Stimulated activated naive B cell treated with anti-CD40 and anti-IgM and Interleukin-4, amounts not matched to agents 10 μg/mL and 1 μg/mL and 100 μg/mL, for 72 hours (primary cell): ENCODE measurements at regions not wholly inside any gene's neighbourhood (a gene's known extent, or its start where the extent isn't known, plus 50 kb on each side); places are given as distances from the start of the nearest gene placed in this dataset.
"Not testable (repeated sequence)": the region's sequence is repeated elsewhere in the genome, so short reads cannot be mapped to it uniquely, and the experiment has no call there.

Source experiments
- ATAC-seq, 2 donors: fragments of 150-1000 bp; cut with Tn5 transposase; replicated peaks; 2 replicates each; pipeline ENCODE4 v1.10.0; 2021; ENCODE audit warnings: moderate library complexity in 1 of 2
- DNase-seq: peaks from one replicate; pipeline ENCODE4 v3.0.0; 2021
- H3K27ac Mint-ChIP-seq: one replicate; pipeline ENCODE4 v1.8.0; 2022; ENCODE audit warnings: mild to moderate bottlenecking, mixed read lengths
- H3K27me3 Mint-ChIP-seq, 2 donors: one replicate each; pipeline ENCODE4 v1.8.0; 2022; ENCODE audit warnings: mixed read lengths in 2 of 2
- H3K36me3 Mint-ChIP-seq, 2 donors: one replicate each; pipeline ENCODE4 v1.8.0; 2022; ENCODE audit warnings: mixed read lengths in 2 of 2, mild to moderate bottlenecking in 1 of 2
- H3K4me1 Mint-ChIP-seq, 2 donors: one replicate each; pipeline ENCODE4 v1.8.0; 2022; ENCODE audit warnings: mixed read lengths in 2 of 2, mild to moderate bottlenecking in 1 of 2
- H3K4me3 Mint-ChIP-seq, 2 donors: one replicate each; pipeline ENCODE4 v1.8.0; 2022; ENCODE audit warnings: mild to moderate bottlenecking in 2 of 2, mixed read lengths in 2 of 2, moderate library complexity in 1 of 2
- H3K9me3 Mint-ChIP-seq, 2 donors: one replicate each; pipeline ENCODE4 v1.8.0; 2022; ENCODE audit warnings: mixed read lengths in 2 of 2, mild to moderate bottlenecking in 1 of 2

DNA sequence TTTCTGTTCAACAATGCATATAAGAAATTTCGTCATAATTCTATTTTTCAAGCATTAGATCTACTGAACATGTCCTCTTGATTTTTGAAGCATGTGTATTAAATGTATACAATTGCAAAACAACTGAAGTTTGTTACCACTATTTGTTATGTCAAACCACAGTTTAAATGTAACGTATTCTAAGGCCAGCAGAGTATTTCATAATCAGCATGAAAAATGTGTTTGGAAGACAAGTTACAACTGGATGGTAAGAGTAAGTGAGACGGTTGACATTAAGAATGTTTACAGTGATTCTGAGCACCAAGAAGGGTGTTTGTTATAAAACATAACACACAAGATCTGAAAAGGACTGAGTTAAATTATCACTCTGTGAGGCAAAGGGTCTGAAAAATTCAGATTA, 738.4 kb downstream of the PLOD2 start:
- no peak for DNase-seq
- Mint-ChIP-seq H3K27me3 (no peaks in the 10 kb centered on the region), H3K4me3 (no peak overlapping the region), H3K9me3 (no peaks in the 10 kb centered on the region), H3K27ac (no peak overlapping the region), H3K36me3 (no peaks in the 10 kb centered on the region), H3K4me1 (no peaks in the 10 kb centered on the region)
- no peak for ATAC-seq

- H3K4me3 Mint-ChIP-seq, result no peak overlapping the region
- DNase-seq (no peak), ATAC-seq (no peak)
- no peaks in the 10 kb centered on the region for H3K9me3 Mint-ChIP-seq
- H3K4me1 Mint-ChIP-seq, result no peaks in the 10 kb centered on the region
- H3K36me3 Mint-ChIP-seq, result no peaks in the 10 kb centered on the region
- no peaks in the 10 kb centered on the region for H3K27me3 Mint-ChIP-seq
- H3K27ac Mint-ChIP-seq, result no peak overlapping the region
Observed at GRCh38 chr3:145427355-145427754, 733.6 kb downstream of the PLOD2 start.

- Mint-ChIP-seq H3K36me3 (no peaks in the 10 kb centered on the region), H3K9me3 (no peaks in the 10 kb centered on the region), H3K4me1 (no peaks in the 10 kb centered on the region), H3K27ac (no peak overlapping the region), H3K27me3 (no peaks in the 10 kb centered on the region), H3K4me3 (no peak overlapping the region)
- no peak for DNase-seq
- ATAC-seq, result no peak
Observed at GRCh38 chr3:145429546-145429945, 731.4 kb downstream of the PLOD2 start.

DNA sequence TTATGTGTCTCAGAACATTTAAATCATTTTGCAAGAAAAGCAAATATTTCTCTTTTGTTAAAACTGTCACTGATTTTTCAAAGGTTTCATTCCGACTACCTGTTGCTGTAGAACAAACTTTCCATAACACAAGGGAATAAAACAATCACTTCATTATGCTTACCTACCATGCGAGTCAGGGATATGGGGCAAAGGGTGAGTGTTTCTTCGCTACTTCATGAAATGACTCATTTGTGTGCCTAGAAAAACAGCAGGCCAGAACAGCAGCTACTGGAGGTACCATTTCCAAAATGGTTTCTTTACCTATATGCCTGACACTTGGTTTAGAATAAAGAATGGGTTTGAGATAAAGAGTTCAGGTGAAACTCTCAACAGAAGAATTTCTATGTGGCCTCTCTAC, 712.5 kb downstream of the PLOD2 start:
- Mint-ChIP-seq H3K36me3 (no peaks in the 10 kb centered on the region), H3K27me3 (no peaks in the 10 kb centered on the region), H3K27ac (no peak overlapping the region), H3K4me1 (no peaks in the 10 kb centered on the region), H3K9me3 (no peaks in the 10 kb centered on the region), H3K4me3 (no peak overlapping the region)
- ATAC-seq, result no peak
- no peak for DNase-seq

DNA sequence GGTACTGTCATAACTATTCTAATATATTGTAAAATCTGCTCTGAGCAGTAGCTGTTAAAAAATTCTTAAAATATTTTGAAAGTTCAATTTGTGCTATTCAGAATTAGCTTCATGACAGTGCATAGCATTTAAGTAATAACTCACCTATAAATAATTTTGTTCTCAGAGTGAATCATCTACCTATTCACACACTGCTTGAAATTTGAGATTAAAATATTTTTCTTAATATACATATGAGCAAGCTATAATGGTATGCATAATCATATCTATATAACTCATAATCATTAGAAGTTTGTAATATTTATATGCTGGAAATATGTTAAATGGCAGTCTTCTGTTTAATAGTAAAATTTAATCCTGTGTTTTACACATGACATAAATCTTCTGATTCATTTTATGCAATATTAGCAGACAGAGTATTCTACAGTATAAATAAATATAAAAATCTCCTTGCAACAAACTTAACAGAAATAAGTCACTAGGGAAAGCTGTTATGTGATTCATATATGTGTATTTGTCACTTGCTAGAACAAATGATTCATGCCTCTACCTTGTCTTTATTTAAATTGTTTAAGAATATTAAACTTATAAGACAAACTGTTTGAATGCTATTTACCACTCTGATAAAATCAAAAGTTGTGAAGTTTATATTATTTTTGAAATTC, 710.8 kb downstream of the PLOD2 start:
- DNase-seq (no peak), ATAC-seq (no peak)

DNA sequence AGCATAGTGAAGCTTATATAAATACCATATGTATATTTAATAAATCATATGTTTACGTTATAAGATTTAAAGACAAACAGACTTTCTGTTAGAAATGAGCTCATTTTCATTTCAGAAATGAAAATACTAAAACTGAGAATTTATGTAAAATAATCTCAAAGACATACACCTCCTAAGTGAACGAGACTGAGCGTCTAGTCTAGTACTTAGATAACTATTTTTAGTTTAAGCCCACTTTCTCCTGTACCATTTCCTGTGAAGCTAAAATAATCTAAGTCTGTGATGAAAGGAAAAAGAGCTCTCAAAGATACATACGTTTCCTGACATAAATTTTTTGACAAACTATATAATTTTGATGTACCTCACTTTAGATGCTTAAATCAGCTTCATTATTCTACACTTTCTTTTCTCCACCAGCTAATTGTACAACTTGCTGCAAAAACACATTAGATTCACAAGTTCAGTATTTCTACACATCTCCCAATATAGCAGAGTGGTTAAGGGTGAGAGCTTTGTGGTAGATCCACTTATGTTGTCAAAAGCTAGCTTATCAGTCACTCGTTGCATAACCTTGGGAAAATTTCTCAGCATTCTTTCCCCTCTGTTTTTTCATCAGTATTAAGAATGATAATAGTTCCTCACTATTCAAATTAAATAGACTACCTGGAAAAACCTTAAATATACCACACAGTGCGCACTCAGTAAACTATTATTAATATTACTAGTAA, 703.0 kb downstream of the PLOD2 start:
- Mint-ChIP-seq H3K9me3 (no peaks in the 10 kb centered on the region), H3K27ac (no peak overlapping the region), H3K27me3 (no peaks in the 10 kb centered on the region), H3K36me3 (no peaks in the 10 kb centered on the region), H3K4me1 (no peaks in the 10 kb centered on the region), H3K4me3 (no peak overlapping the region)
- ATAC-seq (no peak), DNase-seq (no peak)

More for the DNA sequence above, 710.8 kb downstream of the PLOD2 start:
- Mint-ChIP-seq H3K4me1 (no peaks in the 10 kb centered on the region), H3K9me3 (no peaks in the 10 kb centered on the region), H3K36me3 (no peaks in the 10 kb centered on the region), H3K4me3 (no peak overlapping the region), H3K27ac (no peak overlapping the region), H3K27me3 (no peaks in the 10 kb centered on the region)

- H3K27me3 Mint-ChIP-seq, H3K27ac Mint-ChIP-seq, DNase-seq, H3K4me1 Mint-ChIP-seq, H3K9me3 Mint-ChIP-seq, H3K4me3 Mint-ChIP-seq, ATAC-seq, H3K36me3 Mint-ChIP-seq: not testable (repeated sequence)
Observed at GRCh38 chr3:145459681-145460080, 701.3 kb downstream of the PLOD2 start.

DNA sequence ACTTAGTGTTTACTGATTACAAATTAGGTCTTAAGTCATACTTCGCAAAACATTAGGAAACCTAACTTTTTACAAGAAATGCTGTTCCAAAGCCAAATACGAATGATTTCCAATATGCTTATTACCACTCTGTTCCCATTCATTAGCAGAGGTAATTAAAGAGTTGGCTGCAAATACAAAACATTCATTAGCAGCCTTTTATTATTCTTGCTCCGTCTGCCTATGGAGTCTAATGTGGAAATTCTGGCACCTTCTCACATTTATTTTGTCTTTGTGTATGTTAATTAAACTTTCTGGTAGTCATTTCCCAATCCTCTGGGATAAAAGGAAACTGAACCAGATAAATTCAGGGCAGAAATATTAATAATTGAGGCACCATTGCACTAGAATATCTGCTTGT, 689.0 kb downstream of the PLOD2 start:
- Mint-ChIP-seq H3K36me3 (no peaks in the 10 kb centered on the region), H3K27me3 (no peaks in the 10 kb centered on the region), H3K27ac (no peak overlapping the region)

DNA sequence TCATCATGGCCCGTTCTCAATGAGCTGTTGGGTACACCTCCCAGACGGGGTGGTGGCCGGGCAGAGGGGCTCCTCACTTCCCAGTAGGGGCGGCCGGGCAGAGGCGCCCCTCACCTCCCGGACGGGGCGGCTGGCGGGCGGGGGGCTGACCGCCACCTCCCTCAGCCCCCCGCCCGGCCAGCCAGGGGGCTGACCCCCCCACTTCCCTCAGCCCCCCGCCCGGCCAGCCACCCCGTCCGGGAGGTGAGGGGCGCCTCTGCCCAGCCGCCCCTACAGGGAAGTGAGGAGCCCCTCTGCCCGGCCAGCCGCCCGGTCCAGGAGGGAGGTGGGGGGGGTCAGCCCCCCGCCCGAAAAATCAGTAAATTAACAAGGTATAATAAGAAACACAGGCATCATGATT, 678.2 kb downstream of the PLOD2 start:
- not testable (repeated sequence) for H3K36me3 Mint-ChIP-seq, H3K9me3 Mint-ChIP-seq

More for the DNA sequence above, 689.0 kb downstream of the PLOD2 start:
- no peak for DNase-seq
- Mint-ChIP-seq H3K4me3 (no peak overlapping the region), H3K4me1 (no peaks in the 10 kb centered on the region), H3K9me3 (peaks cover 0 to 2% of the 10 kb centered on the region in 2 donors)
- ATAC-seq, result no peak

DNA sequence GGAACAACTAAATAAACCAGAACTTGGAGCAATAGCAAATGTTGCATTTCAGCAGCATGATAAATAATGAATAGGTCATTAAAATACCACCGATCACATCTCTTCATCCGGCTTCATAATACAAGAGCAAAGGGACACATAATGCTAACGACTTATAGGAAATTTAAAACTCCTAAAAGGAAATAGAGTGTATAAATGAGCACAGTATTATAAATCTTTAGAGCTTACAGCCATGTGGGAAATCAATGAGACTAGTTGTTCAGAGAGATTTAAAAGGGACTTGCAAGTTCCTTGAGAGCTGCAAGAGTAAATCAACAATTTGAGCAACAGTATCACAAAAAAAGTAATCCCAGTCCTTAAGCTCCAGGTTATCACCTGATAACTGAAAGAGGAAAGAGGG, 677.0 kb downstream of the PLOD2 start:
- DNase-seq (no peak), ATAC-seq (no peak)
- Mint-ChIP-seq H3K27ac (no peak overlapping the region), H3K36me3 (no peaks in the 10 kb centered on the region), H3K9me3 (peaks cover 0 to 6% of the 10 kb centered on the region in 2 donors), H3K4me3 (no peak overlapping the region), H3K27me3 (no peaks in the 10 kb centered on the region), H3K4me1 (no peaks in the 10 kb centered on the region)

More for the DNA sequence above, 678.2 kb downstream of the PLOD2 start:
- ATAC-seq, H3K4me1 Mint-ChIP-seq, H3K27ac Mint-ChIP-seq, H3K4me3 Mint-ChIP-seq, DNase-seq, H3K27me3 Mint-ChIP-seq: not testable (repeated sequence)

DNA sequence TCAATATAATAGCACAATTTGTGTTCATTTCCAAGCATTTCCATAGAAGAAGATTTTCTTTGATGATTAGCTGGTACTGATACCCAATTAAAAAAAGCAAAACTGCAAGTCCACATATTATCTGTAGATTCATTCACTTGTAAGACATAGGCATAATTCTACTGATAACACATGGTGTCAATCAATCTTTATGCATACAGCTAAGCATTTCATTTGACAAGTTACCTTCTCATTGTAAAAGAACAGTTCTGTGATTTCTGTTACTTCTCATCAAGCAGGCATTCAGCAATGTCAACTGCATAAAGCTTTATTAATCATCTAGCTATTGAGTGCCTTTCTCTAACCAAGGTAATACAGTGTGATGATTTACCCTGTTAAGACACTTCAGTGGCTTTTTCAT, 672.0 kb downstream of the PLOD2 start:
- Mint-ChIP-seq H3K36me3 (no peaks in the 10 kb centered on the region), H3K4me3 (no peak overlapping the region), H3K4me1 (no peaks in the 10 kb centered on the region), H3K27ac (no peak overlapping the region), H3K27me3 (no peaks in the 10 kb centered on the region), H3K9me3 (no peaks in the 10 kb centered on the region)
- ATAC-seq (no peak), DNase-seq (no peak)

GRCh38 chr3:145490088-145491048, 670.6 kb downstream of the PLOD2 start:
- Mint-ChIP-seq H3K9me3 (no peaks in the 10 kb centered on the region), H3K4me1 (no peaks in the 10 kb centered on the region), H3K27ac (no peak overlapping the region), H3K27me3 (no peaks in the 10 kb centered on the region), H3K4me3 (no peak overlapping the region), H3K36me3 (no peaks in the 10 kb centered on the region)
- DNase-seq (no peak), ATAC-seq (no peak)

DNA sequence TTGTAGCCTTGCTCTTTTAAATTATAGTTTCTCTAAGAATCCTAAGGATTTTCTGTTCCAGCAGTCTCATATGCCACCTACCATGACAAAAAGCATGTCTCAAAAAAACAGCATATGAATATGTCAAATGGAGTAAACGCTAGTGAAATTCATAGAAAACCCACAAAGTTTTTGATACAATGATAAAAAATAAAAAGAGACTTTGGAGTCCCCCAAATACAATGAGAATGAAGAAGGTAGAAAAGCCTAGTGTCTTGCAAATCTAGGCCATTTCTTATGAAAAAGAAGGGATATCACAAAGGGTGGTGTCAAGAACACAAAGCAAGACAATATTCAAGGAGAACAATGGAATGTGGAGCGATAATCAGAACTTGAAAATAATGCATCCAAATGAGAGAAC, 668.5 kb downstream of the PLOD2 start:
- no peaks in the 10 kb centered on the region for H3K36me3 Mint-ChIP-seq
- no peaks in the 10 kb centered on the region for H3K27me3 Mint-ChIP-seq
- no peak for ATAC-seq
- no peaks in the 10 kb centered on the region for H3K4me1 Mint-ChIP-seq
- H3K27ac Mint-ChIP-seq, result no peak overlapping the region
- H3K4me3 Mint-ChIP-seq, result no peak overlapping the region
- H3K9me3 Mint-ChIP-seq, result no peaks in the 10 kb centered on the region
- DNase-seq, result no peak

DNA sequence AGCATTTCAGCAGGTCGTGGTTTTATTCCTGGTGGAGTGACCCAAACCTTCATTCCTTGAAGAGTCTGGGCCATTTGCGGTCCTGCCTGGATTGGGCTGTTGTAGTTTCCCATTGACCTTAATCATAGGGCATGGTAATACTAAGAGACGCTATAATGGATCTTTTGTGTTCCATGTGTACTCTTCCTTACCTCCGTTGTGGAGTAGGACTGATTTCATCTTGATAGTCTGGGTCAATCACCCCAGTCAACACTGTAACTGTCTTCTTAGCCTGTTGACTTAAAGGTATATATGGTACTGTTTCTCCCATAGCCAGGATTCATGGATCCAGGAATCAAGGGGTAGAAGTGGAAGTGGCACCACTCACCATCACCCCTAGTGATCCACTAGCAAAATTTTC, 643.6 kb downstream of the PLOD2 start:
- H3K4me3 Mint-ChIP-seq, ATAC-seq, H3K9me3 Mint-ChIP-seq, H3K27me3 Mint-ChIP-seq, H3K27ac Mint-ChIP-seq, H3K36me3 Mint-ChIP-seq, H3K4me1 Mint-ChIP-seq, DNase-seq: not testable (repeated sequence)
